ENCODE measurements at regions not wholly inside any gene's neighbourhood (a gene's known extent, or its start where the extent isn't known, plus 50 kb on each side); places are given as distances from the start of the nearest gene placed in this dataset.

DNA sequence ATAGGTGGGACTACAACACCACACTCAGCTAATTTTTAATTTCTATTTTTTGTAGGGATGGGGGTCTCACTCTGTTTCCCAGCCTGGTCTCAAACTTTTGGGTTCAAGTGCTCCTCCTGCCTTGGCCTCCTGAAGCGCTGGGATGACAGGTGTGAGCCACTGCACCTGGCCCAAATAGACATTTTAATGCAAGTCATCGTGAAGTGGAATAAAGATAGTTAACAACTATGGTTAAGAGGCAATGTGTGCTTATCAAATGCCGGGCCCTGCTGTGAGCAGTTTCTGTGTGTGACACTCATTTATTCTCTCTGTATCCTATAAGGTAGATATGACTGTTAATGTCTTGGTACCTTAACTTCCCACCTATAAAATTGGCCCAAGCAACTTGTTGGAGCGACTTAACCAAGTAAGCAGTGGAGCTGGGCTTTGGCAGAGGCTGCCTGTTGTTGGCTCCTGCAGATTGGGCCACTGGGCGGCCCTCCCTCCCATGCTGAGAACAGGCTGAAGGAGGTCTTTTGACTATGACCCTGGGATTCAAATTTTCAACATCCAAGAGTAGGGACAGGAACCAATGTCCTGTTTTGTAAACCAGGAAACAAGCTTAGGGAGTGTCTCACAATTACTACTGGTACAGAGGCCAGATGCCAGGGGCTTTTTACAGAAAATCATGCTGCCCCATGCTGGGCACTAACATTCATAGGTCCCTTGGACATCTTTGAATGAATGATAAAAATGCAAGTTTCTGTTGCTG, 450.7 kb downstream of the TSHZ3 start:
- no peak for DNase-seq (ENCODE audit: low spot score)

DNA sequence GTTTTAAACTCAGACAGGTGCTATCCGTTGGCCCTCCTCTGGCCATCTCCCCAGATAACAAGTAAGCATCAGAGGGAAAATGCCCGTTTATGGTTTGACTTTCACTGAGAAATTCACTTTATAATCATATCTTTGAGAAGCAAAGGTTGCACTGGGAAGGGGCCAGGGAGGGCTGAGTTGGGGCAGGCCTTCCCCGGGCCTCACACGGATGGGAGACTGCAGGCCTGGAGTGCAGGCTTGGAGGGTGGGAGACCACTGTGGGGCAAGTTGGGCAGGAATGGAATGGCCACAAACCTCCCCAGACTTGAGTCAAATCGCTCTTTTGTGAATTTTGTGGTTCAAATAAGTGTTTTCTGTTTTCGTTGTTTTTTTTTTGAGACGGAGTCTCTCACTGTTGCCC, 451.7 kb downstream of the TSHZ3 start:
- DNase-seq (ENCODE audit: low spot score), result no peak

DNA sequence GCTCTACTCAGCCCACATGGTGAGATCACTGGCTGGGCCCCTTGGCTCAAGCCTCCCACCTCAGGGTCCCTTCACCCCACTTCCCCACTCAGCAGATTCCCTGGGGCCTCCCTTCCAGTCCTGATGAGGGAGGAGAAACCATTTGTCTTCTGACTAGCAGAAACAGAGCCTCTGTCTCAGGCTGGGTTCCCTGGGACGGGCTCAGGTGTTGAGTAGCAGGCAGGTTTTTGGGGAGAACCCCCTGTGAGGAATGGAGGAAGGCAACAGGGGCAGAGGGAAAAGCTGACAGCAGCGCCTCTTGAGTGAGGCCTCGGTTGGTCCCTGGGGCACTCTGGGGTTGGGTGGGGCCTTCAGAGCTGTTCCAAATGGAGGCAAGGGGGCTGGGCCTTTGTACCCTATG, 452.2 kb downstream of the TSHZ3 start:
- no peak for DNase-seq (ENCODE audit: low spot score)

DNA sequence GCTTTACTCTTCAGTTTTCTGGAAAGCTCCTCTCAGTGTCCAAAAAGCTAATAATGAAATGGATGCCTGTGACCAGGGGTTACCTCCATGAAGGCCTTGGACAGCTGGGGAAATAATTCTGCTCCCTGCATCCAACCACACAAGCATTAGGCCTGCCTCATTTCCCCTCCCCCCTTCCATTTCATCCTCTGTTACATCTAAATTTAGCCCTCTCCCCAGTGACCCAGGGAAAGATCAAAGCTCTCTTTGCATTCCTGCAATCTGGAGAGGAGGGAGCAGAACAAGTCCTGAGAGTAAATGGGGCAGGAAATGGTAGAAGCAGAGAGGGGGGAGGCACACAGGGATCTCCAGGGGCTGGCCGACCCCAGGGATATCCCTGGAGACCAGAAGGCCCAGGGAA, 452.7 kb downstream of the TSHZ3 start:
- peak; percentile 58 for DNase-seq (ENCODE audit: low spot score)

DNA sequence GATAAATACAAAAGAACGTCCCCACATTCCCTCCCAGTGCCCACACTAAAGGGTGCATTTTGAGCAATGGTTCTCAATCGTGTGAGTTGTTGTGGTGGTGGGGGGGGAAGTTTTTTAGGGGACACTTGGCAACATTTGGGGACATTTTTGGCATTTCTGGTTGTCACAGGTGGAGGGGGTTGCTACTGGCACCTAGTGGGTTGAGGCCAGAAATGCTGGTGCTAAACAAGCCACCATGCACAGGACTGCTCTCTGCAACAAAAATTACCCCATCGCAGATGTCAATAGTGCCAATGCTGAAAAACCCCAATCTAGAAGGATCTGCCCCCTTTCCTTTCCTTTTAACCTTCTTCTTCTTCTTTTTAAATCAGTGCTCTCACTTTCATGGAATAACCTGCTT, 453.3 kb downstream of the TSHZ3 start:
- no peak for DNase-seq (ENCODE audit: low spot score)

DNA sequence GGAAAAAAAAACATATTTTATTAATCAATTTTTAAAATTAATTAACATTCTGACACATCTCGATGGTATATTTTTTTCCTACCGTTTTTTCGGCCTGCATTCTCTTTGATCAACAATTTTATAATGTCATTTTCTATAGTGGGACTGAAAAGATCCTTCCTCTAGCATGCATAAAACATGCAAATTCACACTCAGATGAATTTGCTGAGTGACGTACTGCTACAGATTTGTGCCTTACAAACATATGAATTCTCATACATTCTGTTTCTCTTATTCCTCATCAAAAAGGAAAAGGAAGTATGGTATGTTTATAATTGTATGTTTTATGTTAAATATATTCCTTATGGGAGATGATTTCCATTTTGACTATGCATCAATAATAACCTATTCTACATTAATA, 458.2 kb downstream of the TSHZ3 start:
- DNase-seq (ENCODE audit: low spot score), result no peak

DNA sequence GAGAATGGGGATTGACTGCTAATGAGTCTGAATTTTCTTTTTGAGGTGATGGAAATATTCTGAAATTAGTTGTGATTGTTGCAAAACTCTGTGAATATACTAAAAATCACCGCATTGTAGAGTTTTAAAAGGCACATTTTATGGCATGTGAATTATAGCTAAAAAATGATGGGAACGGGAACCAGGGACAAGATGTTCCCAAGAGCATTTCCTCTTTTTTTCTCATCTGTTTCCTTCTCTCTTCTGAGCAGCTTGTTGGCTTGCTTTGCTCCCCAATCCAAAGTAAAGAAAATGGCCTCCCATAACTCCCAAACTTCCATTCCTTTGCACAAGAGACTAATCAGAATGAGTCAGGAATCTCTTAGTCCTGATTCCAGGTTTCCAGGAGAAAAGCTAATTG, 459.2 kb downstream of the TSHZ3 start:
- DNase-seq (ENCODE audit: low spot score), result no peak

DNA sequence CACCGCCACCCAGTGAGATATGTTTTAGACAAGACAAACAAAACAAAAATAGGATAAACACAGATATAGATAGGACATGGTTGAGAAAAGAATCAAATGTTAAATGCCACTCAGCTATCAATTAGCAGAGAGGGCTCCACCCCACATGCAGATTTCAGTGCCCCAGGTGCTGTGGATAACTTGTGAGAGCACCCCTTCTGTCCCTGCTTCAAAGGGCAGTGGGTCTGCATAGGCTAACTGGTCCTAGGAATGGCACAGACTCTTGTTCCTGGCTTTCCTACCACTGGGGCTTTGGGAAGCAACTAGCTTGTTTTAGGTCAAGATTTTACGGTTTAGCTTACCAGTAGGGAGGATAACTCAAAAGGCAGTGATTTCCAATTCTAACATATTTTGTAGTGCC, 460.3 kb downstream of the TSHZ3 start:
- DNase-seq (ENCODE audit: low spot score), result no peak

DNA sequence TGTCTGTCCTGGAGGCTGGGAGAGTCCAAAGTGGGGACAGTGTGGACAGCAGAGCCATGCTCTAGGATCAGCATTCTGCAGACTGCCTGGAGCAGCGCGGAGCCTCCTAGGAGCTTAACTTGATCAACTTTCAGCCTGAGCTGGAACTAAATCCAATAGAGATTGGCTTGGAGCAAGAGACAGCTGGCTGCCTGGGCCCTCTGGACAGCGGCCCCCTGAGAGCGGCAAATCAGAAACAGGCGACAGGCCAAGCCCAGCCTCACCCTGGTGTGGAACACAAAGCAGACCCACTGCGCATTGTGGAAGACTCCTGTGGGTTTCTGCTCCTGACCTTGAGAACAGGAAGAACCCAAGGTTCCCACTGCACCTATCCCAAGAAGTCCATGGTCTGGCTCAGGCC, 462.2 kb downstream of the TSHZ3 start:
- DNase-seq (ENCODE audit: low spot score), result no peak

DNA sequence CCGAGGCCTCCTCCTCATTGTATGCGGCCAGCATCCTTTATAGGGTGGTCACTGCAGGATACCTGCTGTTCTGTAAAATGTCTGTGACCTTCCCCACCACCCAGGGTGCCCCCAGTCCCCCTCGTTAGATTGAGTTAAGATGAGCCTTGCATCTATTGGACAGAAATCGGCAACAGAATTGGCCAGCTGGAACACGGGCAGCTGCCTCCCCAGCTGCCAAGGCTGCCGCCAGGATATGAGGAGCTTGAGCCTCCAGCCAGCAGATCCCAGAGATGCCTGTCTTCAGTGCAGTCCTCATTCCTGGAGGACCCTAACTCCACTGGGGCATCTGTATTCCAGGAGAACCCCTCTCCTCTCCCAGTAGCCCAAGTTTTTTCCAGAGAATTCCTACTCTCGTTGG, 463.0 kb downstream of the TSHZ3 start:
- no peak for DNase-seq (ENCODE audit: low spot score)

DNA sequence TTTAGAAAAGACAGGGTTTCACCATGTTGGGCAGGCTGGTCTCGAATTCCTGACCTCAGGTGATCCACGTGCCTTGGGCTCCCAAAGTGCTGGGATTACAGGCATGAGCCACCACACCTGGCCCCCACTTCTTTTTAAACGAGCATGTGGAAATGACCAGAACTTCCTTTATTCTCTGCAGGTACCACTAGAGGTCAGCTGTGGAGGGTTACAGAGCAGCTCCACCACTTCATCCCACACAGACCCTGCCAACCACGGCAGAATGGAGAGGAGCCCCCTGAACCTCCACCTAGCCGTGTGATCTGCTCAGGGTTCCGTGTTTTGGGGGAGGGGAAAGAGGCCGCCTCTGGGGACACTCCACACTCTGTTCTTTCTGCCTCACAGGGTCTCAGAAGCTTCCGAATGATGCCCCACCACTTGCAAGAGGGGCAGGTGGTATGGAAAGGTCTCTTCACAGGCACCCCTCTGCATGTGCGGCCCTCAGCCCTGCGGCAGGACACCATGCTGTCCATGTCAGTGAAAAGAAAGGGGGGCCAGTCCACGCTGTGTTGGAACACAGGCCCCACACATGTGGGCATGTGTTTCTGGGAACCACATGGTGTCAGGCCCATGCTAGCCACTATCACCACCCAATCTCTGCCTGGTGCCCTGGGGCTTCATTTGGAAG, 465.0 kb downstream of the TSHZ3 start:
- DNase-seq (ENCODE audit: low spot score), result no peak

DNA sequence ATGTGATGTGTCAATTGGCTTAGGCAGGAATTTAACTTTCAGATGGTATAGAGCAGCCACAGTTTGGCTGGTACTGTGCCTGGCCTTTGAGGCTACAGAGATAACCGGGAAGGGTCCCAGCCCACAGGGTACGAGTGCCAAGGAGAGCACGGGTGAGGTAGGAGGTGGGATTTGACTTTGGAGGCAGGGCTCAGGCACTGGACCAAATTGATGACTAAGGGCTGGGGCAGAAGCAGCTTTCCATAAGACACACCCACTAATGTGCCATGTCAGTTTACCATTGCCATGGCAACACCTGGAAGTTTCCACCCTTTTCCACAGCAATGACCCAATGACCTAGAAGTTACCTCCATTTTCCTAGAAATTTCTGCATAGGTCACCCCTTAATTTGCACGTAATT, 466.2 kb downstream of the TSHZ3 start:
- peak; percentile 21 for DNase-seq (ENCODE audit: low spot score)

DNA sequence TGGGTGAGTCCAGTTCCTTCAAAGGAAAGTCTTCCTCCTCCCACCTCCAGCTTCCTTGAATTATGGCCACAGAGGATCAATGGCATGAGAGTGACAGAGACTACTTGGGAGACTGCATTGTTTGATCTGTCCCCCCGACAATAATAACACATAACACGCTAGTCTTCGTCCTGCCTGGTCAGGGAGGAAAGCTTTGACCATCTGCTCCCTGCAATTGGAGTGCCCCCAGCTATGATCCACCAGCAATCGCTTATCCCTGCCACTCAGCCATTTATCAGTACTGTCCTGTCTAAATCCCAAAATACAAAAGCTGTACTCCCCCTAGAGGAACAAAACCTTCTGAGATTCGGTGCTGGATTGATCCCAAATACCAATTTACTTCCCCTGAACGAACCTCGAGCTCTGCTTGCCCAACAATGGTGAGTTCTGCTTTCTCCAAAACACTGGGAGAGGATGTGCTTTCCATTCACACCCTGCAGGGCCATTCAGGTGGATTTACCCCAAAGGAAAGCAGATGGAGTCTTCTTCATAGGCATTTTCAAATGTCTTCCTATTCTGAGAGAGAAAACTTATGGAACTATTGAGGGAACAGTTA, 466.7 kb downstream of the TSHZ3 start:
- no peak for DNase-seq (ENCODE audit: low spot score)

DNA sequence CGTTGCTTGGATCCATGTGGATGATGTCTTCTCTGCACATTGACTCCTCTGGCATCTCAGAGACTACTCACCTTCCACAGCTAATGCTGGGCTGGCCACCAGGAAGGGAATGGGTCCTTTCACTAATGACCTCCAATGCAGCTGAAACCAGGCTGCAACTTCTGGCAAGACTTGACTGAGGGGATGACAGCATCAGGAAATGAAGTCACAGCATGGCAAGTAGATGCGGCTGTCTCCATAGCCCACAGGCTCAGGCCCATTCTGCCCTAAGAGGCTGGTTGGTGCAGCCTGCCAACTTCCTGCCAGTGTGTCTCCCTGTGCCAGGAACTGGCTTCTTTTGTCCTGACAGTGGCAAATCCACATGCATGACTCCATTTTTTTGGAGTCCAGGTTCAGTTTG, 467.3 kb downstream of the TSHZ3 start:
- DNase-seq (ENCODE audit: low spot score), result no peak

DNA sequence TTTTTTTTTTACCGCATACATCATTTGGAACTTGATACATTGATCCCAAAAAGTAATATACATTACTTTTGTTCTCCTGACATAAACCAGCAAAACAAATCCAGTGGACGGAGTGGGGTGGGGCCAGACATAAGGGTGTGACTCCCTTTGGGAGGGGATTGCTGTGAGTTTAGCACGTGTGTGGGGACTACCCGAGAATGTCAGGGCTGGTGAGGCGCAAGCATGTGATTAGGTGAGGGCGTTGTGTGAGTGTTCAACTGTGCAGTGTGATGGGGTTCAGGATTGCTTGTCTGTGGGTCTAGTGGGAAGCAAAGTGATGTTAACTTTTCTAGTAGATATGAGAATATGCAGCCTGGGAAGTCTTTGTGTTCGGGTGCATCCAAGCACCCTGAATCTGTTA, 468.0 kb downstream of the TSHZ3 start:
- no peak for DNase-seq (ENCODE audit: low spot score)

DNA sequence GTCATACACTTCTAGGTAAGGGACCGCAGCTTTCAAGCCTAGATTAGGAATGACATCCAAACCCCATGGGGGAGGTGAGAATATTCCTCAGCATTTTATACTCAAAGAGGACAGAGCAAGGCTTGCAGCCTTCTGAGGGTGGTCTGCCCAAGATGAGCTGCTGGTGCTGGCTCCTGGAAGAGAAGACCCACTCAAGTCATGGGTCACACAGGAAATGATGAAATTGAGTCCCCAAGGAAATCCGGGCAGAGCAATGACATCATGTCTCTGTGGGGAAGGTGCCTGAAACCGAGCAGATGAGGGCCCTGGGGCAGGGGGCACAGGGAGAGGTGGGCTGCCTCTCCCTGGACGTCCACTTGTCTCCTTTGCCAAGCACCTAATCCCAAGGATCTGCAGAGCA, 468.7 kb downstream of the TSHZ3 start:
- no peak for DNase-seq (ENCODE audit: low spot score)

DNA sequence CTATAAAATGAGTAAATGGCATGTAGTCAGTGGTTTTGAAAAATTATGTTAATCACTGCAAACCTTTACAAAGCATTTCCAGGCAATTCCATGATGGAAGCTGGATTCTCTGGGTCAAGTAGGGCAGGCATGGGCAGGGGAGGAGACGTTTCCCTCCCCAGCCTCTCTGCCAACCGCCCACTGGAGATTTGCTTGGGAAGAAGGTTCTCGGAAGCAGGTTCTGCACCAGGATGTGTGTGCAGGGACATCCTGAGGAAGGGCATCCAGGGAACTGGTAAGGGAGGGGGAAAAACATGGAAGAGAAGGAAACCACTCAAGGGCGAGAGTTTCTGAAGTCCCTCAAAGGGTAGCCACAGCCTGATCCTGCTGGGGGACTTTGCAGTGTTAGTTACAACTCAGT, 469.1 kb downstream of the TSHZ3 start:
- no peak for DNase-seq (ENCODE audit: low spot score)

DNA sequence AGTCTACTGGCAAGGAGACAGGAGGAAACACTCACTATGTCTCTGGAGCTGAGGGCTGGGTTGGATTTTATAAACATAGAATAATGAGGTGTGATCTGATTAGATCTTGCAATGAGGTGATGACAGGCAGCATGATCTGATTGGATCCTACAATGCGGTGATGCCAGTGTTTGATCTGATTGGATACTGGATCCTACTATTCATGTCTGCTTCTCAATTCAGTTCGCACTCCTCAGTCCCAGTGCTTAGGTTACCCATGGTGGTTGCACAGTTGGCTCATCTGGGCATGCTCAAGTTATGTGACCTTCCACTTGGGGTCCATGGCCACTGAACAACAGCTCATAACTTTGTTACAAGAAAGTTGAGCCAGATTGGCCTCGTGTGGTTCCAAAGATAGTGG, 469.5 kb downstream of the TSHZ3 start:
- DNase-seq (ENCODE audit: low spot score), result no peak

DNA sequence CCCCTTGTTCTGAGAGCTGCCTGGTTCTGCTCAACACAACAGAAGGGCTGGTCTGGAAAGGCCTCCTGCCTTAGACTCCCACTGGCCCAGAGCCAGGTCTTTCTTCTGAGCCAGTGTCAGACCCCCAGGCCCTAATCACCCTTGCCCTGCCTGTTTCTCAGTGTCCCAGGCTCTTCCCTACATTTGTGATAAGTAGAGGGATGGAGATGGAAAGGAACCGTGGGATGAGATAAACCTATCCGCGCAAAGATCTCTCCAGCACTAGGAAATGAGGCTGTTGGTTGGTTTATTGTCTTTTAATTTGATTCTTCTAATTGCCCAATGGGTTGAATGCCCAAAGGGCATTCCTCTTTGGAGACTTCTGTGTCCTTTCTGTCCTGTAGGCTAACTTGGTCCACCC, 470.0 kb downstream of the TSHZ3 start:
- no peak for DNase-seq (ENCODE audit: low spot score)

DNA sequence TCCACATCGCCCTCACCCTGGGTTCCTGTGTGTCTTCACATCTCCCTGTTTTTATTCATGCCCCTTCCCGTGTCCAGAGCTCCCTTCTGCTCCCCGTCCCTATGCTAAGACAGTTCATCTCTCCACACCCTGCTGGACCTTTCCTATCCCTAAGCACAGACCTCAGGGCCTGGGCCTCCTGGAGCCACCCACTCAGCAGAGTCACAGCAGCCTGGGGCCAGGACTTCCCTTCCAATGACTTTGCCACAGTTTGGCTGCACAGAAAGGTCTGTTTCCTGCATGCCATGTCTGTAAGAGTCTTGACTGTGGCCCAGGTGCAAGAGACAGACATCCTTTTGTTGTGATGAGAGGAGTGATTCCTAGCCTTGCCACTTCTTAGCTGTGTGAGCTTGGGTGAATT, 470.7 kb downstream of the TSHZ3 start:
- DNase-seq (ENCODE audit: low spot score), result no peak

DNA sequence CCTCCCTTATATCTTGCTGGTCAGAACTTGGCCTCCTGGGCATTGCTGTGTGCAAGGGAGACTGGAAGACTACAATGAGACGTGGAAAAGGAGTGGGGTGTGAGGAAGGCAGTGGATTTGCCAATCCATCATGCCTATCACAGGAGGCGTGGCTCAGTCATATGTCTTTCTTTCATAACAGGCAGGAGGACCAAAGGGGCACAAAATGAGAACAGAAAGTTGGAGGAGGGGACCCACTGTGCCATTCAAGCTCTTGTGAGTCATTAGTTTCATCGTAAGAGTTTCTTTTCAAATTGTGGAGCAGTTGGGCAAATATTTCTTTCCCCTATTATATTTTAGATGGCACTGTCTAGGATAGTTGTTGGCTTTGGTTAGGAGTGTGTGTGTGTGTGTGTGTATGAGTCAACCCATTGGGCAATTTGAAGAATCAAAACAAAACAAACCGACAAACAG, 471.5 kb downstream of the TSHZ3 start:
- no peak for DNase-seq (ENCODE audit: low spot score)

DNA sequence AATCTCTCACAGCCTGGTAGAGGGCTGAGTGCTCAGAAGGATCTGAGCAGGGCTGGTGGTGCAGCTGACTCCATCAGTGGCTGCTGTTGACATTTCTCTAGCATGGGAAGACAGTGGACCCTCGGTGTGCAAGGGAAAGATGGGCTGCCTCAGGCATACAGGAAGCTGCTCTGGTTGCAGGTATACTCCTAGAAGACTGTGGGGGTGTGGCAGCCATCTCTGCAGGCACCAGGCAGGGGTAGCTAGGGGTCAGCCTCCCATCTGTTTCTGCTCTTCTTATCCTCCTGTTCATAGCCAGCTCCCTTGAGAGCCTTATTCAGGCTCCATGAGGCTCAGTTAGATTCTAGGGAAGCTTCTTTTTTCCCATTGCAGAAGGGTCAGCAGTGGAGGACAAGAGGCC, 475.5 kb downstream of the TSHZ3 start:
- DNase-seq (ENCODE audit: low spot score), result no peak

DNA sequence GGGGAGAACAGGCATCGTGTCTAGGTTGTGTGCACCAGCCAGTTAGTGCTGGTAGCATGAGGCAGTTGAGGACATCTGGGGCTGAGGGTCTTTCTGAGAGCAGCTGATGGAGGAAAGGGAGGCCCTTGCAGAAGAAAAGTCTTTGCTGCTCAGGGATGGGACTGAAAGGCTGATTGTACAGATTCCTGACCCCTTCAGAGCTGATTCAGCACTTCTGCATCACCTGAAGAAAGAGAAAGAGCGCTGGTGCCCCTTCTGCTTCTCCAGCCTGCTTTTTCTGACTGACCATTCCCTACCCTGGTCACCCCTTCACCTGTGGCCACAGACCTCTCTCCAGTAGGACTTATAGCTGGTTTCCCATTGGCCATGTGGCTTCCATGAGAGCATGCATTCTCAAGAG, 476.2 kb downstream of the TSHZ3 start:
- no peak for DNase-seq (ENCODE audit: low spot score)
